ENCODE measurements at regions not wholly inside any gene's neighbourhood (a gene's known extent, or its start where the extent isn't known, plus 50 kb on each side); places are given as distances from the start of the nearest gene placed in this dataset.

- intact Hi-C loops (cut with micrococcal nuclease) = no loop called here
- Histone ChIP-seq H3K9me3 (ENCODE audit: low read length) (no peaks in the 10 kb centered on the region), H4K20me1 (ENCODE audit: low read length) (no peaks in the 10 kb centered on the region), H2AFZ (ENCODE audit: low read length) (no peak overlapping the region), H3K79me2 (ENCODE audit: low read length) (no peaks in the 10 kb centered on the region), H3K27ac (ENCODE audit: low read length) (no peak overlapping the region), H3K4me3 (ENCODE audit: low read length) (no peak overlapping the region), H3K27me3 (ENCODE audit: low read length) (peaks cover 66% of the 10 kb centered on the region), H3F3A (ENCODE audit: low read length, unreplicated experiment) (no peaks in the 10 kb centered on the region), H3K4me1 (ENCODE audit: insufficient read depth, low read length) (no peaks in the 10 kb centered on the region), H3K9ac (ENCODE audit: low read length) (no peak overlapping the region), H3K9me2 (replicated peaks; ENCODE audit: low read length) (no peaks in the 10 kb centered on the region), H3K36me3 (ENCODE audit: low read depth, low read length) (no peaks in the 10 kb centered on the region), H3K4me2 (ENCODE audit: low read length) (no peak overlapping the region)
- ChIA-PET CTCF (interaction anchor here (1.1 kb wide), 1 partner anchor 9 kb away, joined by 4 read pairs; no protein-coding TSS in a partner anchor), POLR2A (ENCODE audit: unreplicated experiment) (no interaction called here)
- BruUV-seq (replicated peaks) = no TSS peak
- DNase-seq (no peak), ATAC-seq (peak; percentile 30)
- TF ChIP-seq EZH2phosphoT487 (IDR thresholded peaks at IDR 0.05; ENCODE audit: borderline replicate concordance, low read length) (no peak), EZH2 (IDR thresholded peaks at IDR 0.05; ENCODE audit: low read length, unreplicated experiment) (no peak), CTCF (conservative IDR thresholded peaks at IDR 0.05; ENCODE audit: low read depth, low read length) (no peak; the same call in 1 of the 2 replicates)
Observed at GRCh38 chr12:125193376-125194152, 128.3 kb downstream of the AACS start.

GRCh38 chr12:125194163-125194773 is 129.0 kb downstream of the AACS start:
- ATAC-seq (peak; percentile 77), DNase-seq (peak; percentile 48)
- peaks cover 66% of the 10 kb centered on the region for H3K27me3 ChIP-seq (ENCODE audit: low read length)
- no peaks in the 10 kb centered on the region for H4K20me1 ChIP-seq (ENCODE audit: low read length)
- H3K9me2 ChIP-seq (replicated peaks; ENCODE audit: low read length) = no peaks in the 10 kb centered on the region
- intact Hi-C loops (cut with micrococcal nuclease) = no loop called here
- H3K4me2 ChIP-seq (ENCODE audit: low read length) = no peak overlapping the region
- H3K9me3 ChIP-seq (ENCODE audit: low read length) = no peaks in the 10 kb centered on the region
- H3K36me3 ChIP-seq (ENCODE audit: low read depth, low read length) = no peaks in the 10 kb centered on the region
- ChIA-PET CTCF (interaction anchor here (1.1 kb wide), 1 partner anchor 9 kb away, joined by 4 read pairs; no protein-coding TSS in a partner anchor), POLR2A (ENCODE audit: unreplicated experiment) (no interaction called here)
- no peak overlapping the region for H3K27ac ChIP-seq (ENCODE audit: low read length)
- no peak overlapping the region for H3K4me3 ChIP-seq (ENCODE audit: low read length)
- no peak overlapping the region for H2AFZ ChIP-seq (ENCODE audit: low read length)
- TF ChIP-seq CTCF (conservative IDR thresholded peaks at IDR 0.05; ENCODE audit: low read depth, low read length) = no peak
- no peaks in the 10 kb centered on the region for H3K79me2 ChIP-seq (ENCODE audit: low read length)
- H3K4me1 ChIP-seq (ENCODE audit: insufficient read depth, low read length) = no peaks in the 10 kb centered on the region
- H3F3A ChIP-seq (ENCODE audit: low read length, unreplicated experiment) = no peaks in the 10 kb centered on the region
- no peak overlapping the region for H3K9ac ChIP-seq (ENCODE audit: low read length)
- no TSS peak for BruUV-seq (replicated peaks)

GRCh38 chr12:125194987-125195386 is 129.8 kb downstream of the AACS start:
- H2AFZ ChIP-seq (ENCODE audit: low read length) = no peak overlapping the region
- no peak overlapping the region for H3K27ac ChIP-seq (ENCODE audit: low read length)
- no peaks in the 10 kb centered on the region for H3K79me2 ChIP-seq (ENCODE audit: low read length)
- H4K20me1 ChIP-seq (ENCODE audit: low read length) = no peaks in the 10 kb centered on the region
- no peaks in the 10 kb centered on the region for H3K9me2 ChIP-seq (replicated peaks; ENCODE audit: low read length)
- DNase-seq (peak; percentile 33), ATAC-seq (peak; percentile 34; the same call in 1 of the 2 replicates)
- no peak overlapping the region for H3K4me3 ChIP-seq (ENCODE audit: low read length)
- no peak overlapping the region for H3K9ac ChIP-seq (ENCODE audit: low read length)
- no peak overlapping the region for H3K4me2 ChIP-seq (ENCODE audit: low read length)
- no peaks in the 10 kb centered on the region for H3F3A ChIP-seq (ENCODE audit: low read length, unreplicated experiment)
- no peaks in the 10 kb centered on the region for H3K9me3 ChIP-seq (ENCODE audit: low read length)
- H3K4me1 ChIP-seq (ENCODE audit: insufficient read depth, low read length) = no peaks in the 10 kb centered on the region
- peaks cover 66% of the 10 kb centered on the region for H3K27me3 ChIP-seq (ENCODE audit: low read length)
- TF ChIP-seq CTCF (conservative IDR thresholded peaks at IDR 0.05; ENCODE audit: low read depth, low read length) (no peak), EZH2 (IDR thresholded peaks at IDR 0.05; ENCODE audit: low read length, unreplicated experiment) (no peak), EZH2phosphoT487 (IDR thresholded peaks at IDR 0.05; ENCODE audit: borderline replicate concordance, low read length) (no peak)
- intact Hi-C loops (cut with micrococcal nuclease) = no loop called here
- no peaks in the 10 kb centered on the region for H3K36me3 ChIP-seq (ENCODE audit: low read depth, low read length)
- BruUV-seq (replicated peaks) = no TSS peak
- ChIA-PET CTCF (no interaction called here), POLR2A (ENCODE audit: unreplicated experiment) (no interaction called here)

All from PC-3 (cell line).